IgD-negative memory B cell (primary cell): ENCODE measurements at regions not wholly inside any gene's neighbourhood (a gene's known extent, or its start where the extent isn't known, plus 50 kb on each side); places are given as distances from the start of the nearest gene placed in this dataset.
"Not testable (repeated sequence)": the region's sequence is repeated elsewhere in the genome, so short reads cannot be mapped to it uniquely, and the experiment has no call there.

ENCODE experiments used
- H3K27ac Mint-ChIP-seq, 3 donors: one replicate each; pipeline ENCODE4 v1.8.0; 2020 to 2022; ENCODE audit warnings: mild to moderate bottlenecking in 3 of 3, mixed read lengths in 3 of 3, moderate library complexity in 1 of 3
- H3K27me3 Mint-ChIP-seq: one replicate; pipeline ENCODE4 v1.8.0; 2021; ENCODE audit warnings: mixed read lengths
- H3K36me3 Mint-ChIP-seq: one replicate; pipeline ENCODE4 v1.8.0; 2020; ENCODE audit warnings: mild to moderate bottlenecking, mixed read lengths
- H3K4me1 Mint-ChIP-seq, 3 donors: one replicate each; pipeline ENCODE4 v1.8.0; 2020 to 2022; ENCODE audit warnings: mixed read lengths in 3 of 3, mild to moderate bottlenecking in 1 of 3
- H3K4me3 Mint-ChIP-seq, 4 donors: one replicate each; pipeline ENCODE4 v1.8.0; 2020 to 2022; ENCODE audit warnings: mild to moderate bottlenecking in 4 of 4, mixed read lengths in 4 of 4, moderate library complexity in 3 of 4
- H3K9me3 Mint-ChIP-seq, 3 donors: one replicate each; pipeline ENCODE4 v1.8.0; 2020 to 2021; ENCODE audit warnings: mixed read lengths in 3 of 3, mild to moderate bottlenecking in 1 of 3

- H3K27ac Mint-ChIP-seq, H3K9me3 Mint-ChIP-seq, H3K27me3 Mint-ChIP-seq, H3K4me3 Mint-ChIP-seq, H3K4me1 Mint-ChIP-seq, H3K36me3 Mint-ChIP-seq: not testable (repeated sequence)
These were observed 78.8 kb upstream of the RPH3A start for GRCh38 chr12:112712751-112713150.

- Mint-ChIP-seq H3K9me3 (no peaks in the 10 kb centered on the region), H3K36me3 (peaks cover 2% of the 10 kb centered on the region), H3K27me3 (peaks cover 1% of the 10 kb centered on the region), H3K4me1 (peaks cover 0 to 2% (median 0%) of the 10 kb centered on the region in 3 donors), H3K4me3 (no peak overlapping the region), H3K27ac (no peak overlapping the region)
These were observed 78.1 kb upstream of the RPH3A start for GRCh38 chr12:112713471-112713870.

- Mint-ChIP-seq H3K27ac (no peak overlapping the region), H3K4me1 (peaks cover 0 to 2% (median 0%) of the 10 kb centered on the region in 3 donors), H3K9me3 (no peaks in the 10 kb centered on the region), H3K36me3 (peaks cover 2% of the 10 kb centered on the region), H3K4me3 (no peak overlapping the region), H3K27me3 (peaks cover 1% of the 10 kb centered on the region)
These were observed 77.3 kb upstream of the RPH3A start for GRCh38 chr12:112714166-112714710.

- Mint-ChIP-seq H3K36me3 (no peaks in the 10 kb centered on the region), H3K4me1 (peaks cover 0 to 2% (median 0%) of the 10 kb centered on the region in 3 donors), H3K27ac (no peak overlapping the region), H3K9me3 (no peaks in the 10 kb centered on the region), H3K4me3 (no peak overlapping the region), H3K27me3 (peaks cover 4% of the 10 kb centered on the region)
These were observed 75.2 kb upstream of the RPH3A start for GRCh38 chr12:112716099-112717093.

GRCh38 chr12:112728864-112729263 is 62.7 kb upstream of the RPH3A start:
- Mint-ChIP-seq H3K27ac (no peak overlapping the region), H3K27me3 (peaks cover 8% of the 10 kb centered on the region), H3K4me1 (no peaks in the 10 kb centered on the region), H3K9me3 (no peaks in the 10 kb centered on the region), H3K36me3 (peaks cover 1% of the 10 kb centered on the region), H3K4me3 (no peak overlapping the region)

DNA sequence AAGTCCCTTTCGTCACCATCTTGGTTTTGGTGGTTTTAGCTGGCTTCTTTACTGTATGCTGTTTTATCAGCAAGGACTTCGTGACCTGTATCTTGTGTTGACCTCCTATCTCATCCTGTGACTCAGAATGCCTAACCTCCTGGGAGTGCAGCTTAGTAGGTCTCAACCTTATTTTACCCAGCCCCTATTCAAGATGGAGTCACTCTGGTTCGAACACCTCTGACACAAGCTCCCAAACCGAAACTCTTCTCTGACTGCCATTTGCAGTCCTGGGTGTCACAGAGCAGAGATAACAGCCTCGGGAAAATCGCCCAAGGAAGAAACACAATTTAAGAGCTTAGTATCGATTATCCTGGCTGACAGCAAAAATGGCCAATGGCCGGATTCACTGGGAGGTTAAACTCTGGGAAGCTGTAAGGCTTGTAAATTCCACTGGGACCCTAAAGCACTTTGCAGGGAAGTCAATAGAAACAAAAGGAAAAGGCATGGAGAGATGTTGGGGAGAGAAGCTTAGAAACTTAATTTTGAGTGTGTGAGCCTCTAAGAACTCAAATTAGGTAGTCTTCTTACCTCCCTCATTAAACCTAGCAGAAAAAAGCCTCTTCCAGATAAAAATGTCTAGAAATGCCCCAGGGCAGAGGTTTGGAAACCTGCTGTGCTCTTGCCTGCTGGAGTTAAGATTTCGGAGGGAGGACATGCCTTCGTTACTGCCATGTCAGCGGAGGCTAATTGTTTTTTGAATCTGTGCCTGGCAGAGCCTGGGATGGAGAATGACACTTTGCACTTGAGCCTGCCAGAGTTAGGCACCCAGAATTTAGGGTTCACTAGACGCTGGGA is 56.5 kb upstream of the RPH3A start:
- Mint-ChIP-seq H3K36me3 (no peaks in the 10 kb centered on the region), H3K9me3 (peaks cover 0 to 4% (median 0%) of the 10 kb centered on the region in 3 donors), H3K4me3 (no peak overlapping the region), H3K4me1 (no peaks in the 10 kb centered on the region), H3K27me3 (peaks cover 10% of the 10 kb centered on the region), H3K27ac (no peak overlapping the region)

GRCh38 chr12:112738531-112738930 is 53.0 kb upstream of the RPH3A start:
- H3K4me3 Mint-ChIP-seq = no peak overlapping the region
- H3K9me3 Mint-ChIP-seq = peaks cover 0 to 4% (median 0%) of the 10 kb centered on the region in 3 donors
- H3K4me1 Mint-ChIP-seq = no peaks in the 10 kb centered on the region
- peaks cover 15% of the 10 kb centered on the region for H3K27me3 Mint-ChIP-seq
- H3K27ac Mint-ChIP-seq = no peak overlapping the region
- H3K36me3 Mint-ChIP-seq = no peaks in the 10 kb centered on the region

DNA sequence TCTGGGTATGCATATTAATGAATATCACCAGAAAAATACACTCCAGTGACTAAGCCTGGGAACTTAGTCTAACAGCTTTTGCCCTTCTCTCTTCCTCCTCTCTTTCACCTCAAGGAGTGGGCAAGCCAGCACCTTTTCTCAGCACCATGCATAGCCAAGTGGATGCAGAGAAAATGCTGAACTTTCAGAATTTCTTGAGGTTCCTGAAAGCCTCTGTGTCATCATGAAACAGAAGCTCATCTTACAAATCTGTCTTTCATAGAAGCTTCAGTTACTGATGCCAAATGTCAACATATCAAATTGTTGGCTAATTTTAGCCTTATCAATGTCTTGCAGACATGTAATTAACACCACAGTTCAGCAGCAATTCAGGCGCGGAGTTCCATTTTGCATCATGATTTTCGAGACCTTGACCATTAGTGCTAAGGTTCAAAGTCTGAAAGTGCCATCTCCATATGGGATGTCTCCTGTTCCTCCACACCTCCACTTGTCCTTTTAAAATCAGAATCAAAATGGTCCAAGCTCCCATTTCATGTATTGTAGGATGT is 51.1 kb upstream of the RPH3A start:
- Mint-ChIP-seq H3K4me3 (no peak overlapping the region), H3K36me3 (no peaks in the 10 kb centered on the region), H3K27me3 (peaks cover 18% of the 10 kb centered on the region), H3K9me3 (peaks cover 0 to 4% (median 0%) of the 10 kb centered on the region in 3 donors), H3K4me1 (no peaks in the 10 kb centered on the region), H3K27ac (no peak overlapping the region)

GRCh38 chr12:112741106-112741505 is 50.4 kb upstream of the RPH3A start:
- peaks cover 17% of the 10 kb centered on the region for H3K27me3 Mint-ChIP-seq

More at GRCh38 chr12:112741106-112741505, 50.4 kb upstream of the RPH3A start:
- Mint-ChIP-seq H3K4me3 (no peak overlapping the region), H3K4me1 (no peaks in the 10 kb centered on the region), H3K9me3 (no peaks in the 10 kb centered on the region), H3K27ac (peak overlapping the region in 1 of 3 donors; percentile 50), H3K36me3 (no peaks in the 10 kb centered on the region)
